ENCODE measurements at regions not wholly inside any gene's neighbourhood (a gene's known extent, or its start where the extent isn't known, plus 50 kb on each side); places are given as distances from the start of the nearest gene placed in this dataset.

GRCh38 chr13:31627097-31627845 is 112.1 kb upstream of the RXFP2 start:
- intact Hi-C loops (cut with micrococcal nuclease), result no loop called here
- H3K9ac ChIP-seq (replicated peaks; ENCODE audit: extremely low read depth, insufficient read depth, low read length), result no peak overlapping the region
- ChIA-PET POLR2A (no interaction called here), CTCF (interaction anchor here (1.3 to 2.1 kb wide), 4 partner anchors 9 to 114 kb away, joined by 4 to 15 read pairs (median 8); no protein-coding TSS in a partner anchor)
- H3K9me3 ChIP-seq (replicated peaks; ENCODE audit: control insufficient read depth, insufficient read depth, low read length), result no peaks in the 10 kb centered on the region
- DNase-seq (ENCODE audit: low read depth, low spot score) (no peak), FAIRE-seq (no peak)
- dilution Hi-C loops (cut with MboI; ENCODE audit: extremely low pct_ligation_motif_present, low sequenced_read_pairs), result no loop called here
- no peak overlapping the region for H3K4me3 ChIP-seq (replicated peaks in 1 of 3; ENCODE audit: insufficient read depth in 1 of 3, low read depth in 1 of 3, low read length in 3 of 3)
- H4K20me1 ChIP-seq (replicated peaks; ENCODE audit: control insufficient read depth, extremely low read depth, insufficient read depth, low read length), result no peaks in the 10 kb centered on the region
- peaks cover 3% of the 10 kb centered on the region for H3K9me1 ChIP-seq (replicated peaks; ENCODE audit: control insufficient read depth, extremely low read depth, insufficient read depth, low read length)
- TF ChIP-seq, protein P1, sequence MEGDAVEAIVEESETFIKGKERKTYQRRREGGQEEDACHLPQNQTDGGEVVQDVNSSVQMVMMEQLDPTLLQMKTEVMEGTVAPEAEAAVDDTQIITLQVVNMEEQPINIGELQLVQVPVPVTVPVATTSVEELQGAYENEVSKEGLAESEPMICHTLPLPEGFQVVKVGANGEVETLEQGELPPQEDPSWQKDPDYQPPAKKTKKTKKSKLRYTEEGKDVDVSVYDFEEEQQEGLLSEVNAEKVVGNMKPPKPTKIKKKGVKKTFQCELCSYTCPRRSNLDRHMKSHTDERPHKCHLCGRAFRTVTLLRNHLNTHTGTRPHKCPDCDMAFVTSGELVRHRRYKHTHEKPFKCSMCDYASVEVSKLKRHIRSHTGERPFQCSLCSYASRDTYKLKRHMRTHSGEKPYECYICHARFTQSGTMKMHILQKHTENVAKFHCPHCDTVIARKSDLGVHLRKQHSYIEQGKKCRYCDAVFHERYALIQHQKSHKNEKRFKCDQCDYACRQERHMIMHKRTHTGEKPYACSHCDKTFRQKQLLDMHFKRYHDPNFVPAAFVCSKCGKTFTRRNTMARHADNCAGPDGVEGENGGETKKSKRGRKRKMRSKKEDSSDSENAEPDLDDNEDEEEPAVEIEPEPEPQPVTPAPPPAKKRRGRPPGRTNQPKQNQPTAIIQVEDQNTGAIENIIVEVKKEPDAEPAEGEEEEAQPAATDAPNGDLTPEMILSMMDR (IDR thresholded peaks at IDR 0.05; ENCODE audit: extremely low read depth in 1 of 2, insufficient read depth in 1 of 2, low read depth in 1 of 2, low read length in 2 of 2), result no peak
- TF ChIP-seq POLR2A (IDR thresholded peaks at IDR 0.05; ENCODE audit: low read depth, low read length) (no peak), MAX (IDR thresholded peaks at IDR 0.05; ENCODE audit: insufficient read depth, insufficient read length) (no peak), GATA2 (IDR thresholded peaks at IDR 0.05; ENCODE audit: insufficient read depth, insufficient read length, low read depth, low read length) (no peak), MYC (IDR thresholded peaks at IDR 0.05; ENCODE audit: low read depth, low read length) (no peak), JUN (IDR thresholded peaks at IDR 0.05; ENCODE audit: borderline replicate concordance, insufficient read depth, insufficient read length, low read depth) (no peak), POLR2AphosphoS5 (IDR thresholded peaks at IDR 0.05; ENCODE audit: insufficient read depth, low read depth, low read length) (no peak), FOS (IDR thresholded peaks at IDR 0.05; ENCODE audit: borderline replicate concordance, insufficient read depth, low read length) (no peak), EZH2 (IDR thresholded peaks at IDR 0.05; ENCODE audit: borderline replicate concordance, low read depth, low read length, severe bottlenecking) (no peak)
- no peaks in the 10 kb centered on the region for H3K79me2 ChIP-seq (ENCODE audit: control insufficient read depth, insufficient read depth, low read length)
- no peak overlapping the region for H3K4me2 ChIP-seq (ENCODE audit: insufficient read depth, low read length)
- no TSS peak for BruUV-seq (replicated peaks)
- H3K36me3 ChIP-seq (ENCODE audit: control insufficient read depth in 2 of 2, extremely low read depth in 1 of 2, insufficient read depth in 2 of 2, low read length in 2 of 2), result no peaks in the 10 kb centered on the region
- H3K4me1 ChIP-seq (ENCODE audit: control insufficient read depth, extremely low read depth, insufficient read depth, low read length), result peaks cover 31% of the 10 kb centered on the region
- H2AFZ ChIP-seq (ENCODE audit: low read depth, low read length), result peak overlapping the region; percentile 51
- H3K27me3 ChIP-seq (ENCODE audit: control insufficient read depth in 2 of 2, insufficient read depth in 2 of 2, low read length in 2 of 2), result no peaks in the 10 kb centered on the region
- no peak overlapping the region for H3K27ac ChIP-seq (ENCODE audit: insufficient read depth, low read depth, low read length)

Measured in endothelial cell of umbilical vein (primary cell).